ENCODE measurements at regions not wholly inside any gene's neighbourhood (a gene's known extent, or its start where the extent isn't known, plus 50 kb on each side); places are given as distances from the start of the nearest gene placed in this dataset.

- TF ChIP-seq CTCF (IDR thresholded peaks at IDR 0.05), result no peak
- TF ChIP-seq POLR2A (IDR thresholded peaks at IDR 0.05), result no peak
Observed at GRCh38 chr1:229028544-229028943, 242.4 kb upstream of the RAB4A start.

All from right lobe of liver (tissue), 4 donors.